ENCODE measurements at regions not wholly inside any gene's neighbourhood (a gene's known extent, or its start where the extent isn't known, plus 50 kb on each side); places are given as distances from the start of the nearest gene placed in this dataset.
A peak's percentile ranks its signal among the peaks of the same experiment; 100 is the strongest.
"Not testable (repeated sequence)": the region's sequence is repeated elsewhere in the genome, so short reads cannot be mapped to it uniquely, and the experiment has no call there.

DNA sequence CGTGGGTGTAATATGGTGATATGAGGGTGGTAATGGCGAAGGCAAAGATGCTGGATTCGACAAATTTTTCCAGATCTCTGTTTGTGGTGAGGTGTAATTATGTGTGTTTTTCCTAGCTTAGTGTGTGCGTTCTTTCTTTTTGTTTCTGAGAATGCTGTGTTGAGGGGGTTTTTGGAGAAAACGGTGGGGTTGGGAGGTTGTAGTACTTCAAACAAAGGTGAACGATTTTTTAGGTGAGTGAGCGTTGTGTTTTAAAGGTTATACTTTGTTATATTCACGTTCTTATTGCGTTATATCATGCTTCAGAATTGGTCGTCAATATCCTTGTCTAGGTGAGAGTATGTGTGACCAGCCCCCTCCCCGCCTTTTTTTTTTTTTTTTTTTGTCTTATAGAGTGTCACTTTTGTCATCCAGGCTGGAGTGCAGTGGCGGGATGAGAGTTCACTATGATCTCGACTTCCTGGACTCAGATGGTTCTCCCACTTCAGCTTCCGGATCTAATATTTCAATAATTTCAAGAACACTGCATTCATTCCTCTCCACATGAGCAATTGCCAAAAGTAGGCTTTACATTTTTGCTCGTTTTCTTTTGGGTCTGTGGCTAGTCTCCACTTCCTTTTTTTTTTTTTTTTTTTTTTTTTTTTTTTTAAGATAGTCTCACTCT lies 82.2 kb upstream of the RNU2-1 start:
- peak; percentile 62 for FAIRE-seq

DNA sequence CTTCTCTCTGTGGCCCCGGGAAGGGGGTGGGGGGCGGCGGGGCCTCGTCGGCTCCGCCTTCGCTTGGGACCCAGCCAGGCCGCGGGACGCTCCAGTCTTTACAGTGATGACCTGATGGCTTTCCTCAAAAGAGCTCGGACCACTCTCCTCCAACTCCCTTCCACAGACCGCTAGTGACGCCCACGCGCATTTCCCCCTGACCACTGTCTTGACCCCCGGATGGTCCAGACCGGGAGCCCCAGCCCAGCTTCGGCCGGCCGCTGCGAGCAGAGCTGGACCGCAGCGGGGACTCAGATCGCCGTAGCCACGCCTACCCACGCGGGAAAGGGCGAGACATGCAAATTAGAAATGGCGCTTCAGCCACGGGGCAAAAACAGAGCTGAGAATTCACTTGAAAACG lies 81.6 kb upstream of the RNU2-1 start:
- FAIRE-seq = no peak

DNA sequence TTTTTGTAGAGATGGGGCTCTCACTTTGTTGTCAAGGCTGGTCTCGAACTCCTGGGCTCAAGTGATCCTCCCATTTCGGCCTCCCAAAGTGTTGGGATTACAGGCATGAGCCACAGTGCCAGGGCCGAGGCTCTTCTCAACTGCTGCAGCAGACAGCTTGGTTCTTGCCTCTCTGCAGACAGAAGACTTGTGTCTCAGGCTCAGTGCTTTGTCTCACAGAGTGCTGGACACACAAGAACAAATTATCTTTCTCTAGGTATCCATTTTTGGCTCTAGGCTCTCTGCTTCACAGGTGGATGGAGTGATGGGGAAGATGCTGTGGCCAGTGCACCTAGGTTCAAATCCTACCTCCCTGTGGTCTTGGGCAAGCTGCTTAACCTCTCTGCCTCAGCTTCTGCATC lies 80.8 kb upstream of the RNU2-1 start:
- FAIRE-seq = no peak

DNA sequence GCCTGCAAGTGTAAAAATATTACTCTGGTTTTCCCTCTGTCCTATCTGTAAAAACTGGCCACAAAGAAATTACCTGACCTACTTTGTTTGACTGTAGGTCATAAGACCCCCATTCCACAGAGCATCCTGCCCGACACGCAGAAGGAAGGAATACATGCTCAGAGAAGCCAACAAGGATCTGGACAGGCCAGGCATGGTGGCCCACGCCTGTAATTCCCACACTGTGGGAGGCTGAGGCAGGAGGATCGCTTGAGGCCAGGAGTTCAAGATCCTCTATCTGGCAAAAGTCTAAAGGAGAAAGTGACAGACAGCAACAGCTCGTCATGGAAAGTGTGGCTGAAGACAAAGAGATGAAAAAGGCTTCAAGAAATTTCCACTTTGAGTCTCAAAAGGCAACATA lies 78.2 kb upstream of the RNU2-1 start:
- no peak for FAIRE-seq

GRCh38 chr17:43309505-43310332 lies 75.9 kb upstream of the RNU2-1 start:
- FAIRE-seq = no peak

DNA sequence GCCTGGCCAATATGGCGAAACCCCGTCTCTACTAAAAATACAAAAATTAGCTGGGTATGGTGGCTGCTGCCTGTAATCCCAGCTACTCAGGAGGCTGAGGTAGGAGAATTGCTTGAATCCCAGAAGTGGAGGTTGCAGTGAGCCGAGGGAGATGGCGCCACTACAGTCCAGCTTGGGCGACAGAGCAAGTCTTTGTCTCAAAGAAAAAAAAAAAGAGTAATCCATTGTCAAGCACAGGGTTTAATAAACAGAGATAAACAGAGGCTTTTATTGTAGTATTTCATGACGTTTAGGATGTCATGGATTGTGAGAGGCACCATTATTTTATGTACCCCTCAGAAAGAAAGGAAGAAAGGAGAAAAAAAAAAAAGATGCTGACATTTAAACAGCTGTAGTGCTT lies 75.2 kb upstream of the RNU2-1 start:
- FAIRE-seq = no peak

DNA sequence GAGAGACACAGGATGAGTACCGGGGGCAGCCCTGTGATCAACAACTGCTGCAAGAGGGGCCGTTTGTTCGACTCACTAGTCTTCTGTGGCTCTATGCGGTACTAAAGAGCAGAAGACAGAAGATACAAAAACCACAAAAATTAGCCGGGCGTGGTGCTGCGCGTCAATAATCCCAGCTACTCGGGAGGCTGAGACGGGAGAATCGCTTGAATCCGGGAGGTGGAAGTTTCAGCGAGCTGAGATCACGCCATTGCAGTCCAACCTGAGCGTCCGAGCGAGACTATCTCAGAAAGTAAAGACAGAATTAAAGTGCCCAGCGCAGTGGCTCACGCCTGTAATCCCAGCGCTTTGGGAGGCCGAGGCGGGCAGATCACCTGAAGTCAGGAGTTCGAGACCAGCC lies 71.0 kb upstream of the RNU2-1 start:
- FAIRE-seq = not testable (repeated sequence)

- not testable (repeated sequence) for FAIRE-seq
Observed at GRCh38 chr17:43303049-43303448, 69.3 kb upstream of the RNU2-1 start.

- FAIRE-seq = not testable (repeated sequence)
Observed at GRCh38 chr17:43299300-43300076, 65.7 kb upstream of the RNU2-1 start.

- not testable (repeated sequence) for FAIRE-seq
Observed at GRCh38 chr17:43289670-43290069, 55.9 kb upstream of the RNU2-1 start.

DNA sequence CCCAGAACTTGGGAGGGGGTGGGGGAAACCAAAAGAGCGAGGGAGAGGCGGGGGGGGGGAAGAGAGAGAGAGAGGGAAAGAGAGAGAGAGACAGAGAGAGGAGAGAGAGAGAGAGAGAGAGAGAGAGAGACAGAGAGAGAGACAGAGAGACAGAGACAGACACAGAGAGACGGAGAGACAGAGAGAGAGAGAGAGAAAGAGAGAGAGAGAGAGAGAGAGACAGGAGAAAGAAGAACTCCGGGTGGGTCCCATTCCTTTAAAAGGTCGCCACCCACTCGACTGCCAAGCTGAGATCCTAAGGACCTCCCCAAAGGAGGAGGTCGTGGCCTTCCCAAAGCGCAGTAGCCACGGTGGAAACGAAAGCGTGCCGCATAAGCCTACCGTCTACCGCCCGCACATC lies 49.8 kb upstream of the RNU2-1 start:
- FAIRE-seq = not testable (repeated sequence)
